Aorta (tissue), 5 donors: ENCODE measurements at regions not wholly inside any gene's neighbourhood (a gene's known extent, or its start where the extent isn't known, plus 50 kb on each side); places are given as distances from the start of the nearest gene placed in this dataset.

ENCODE experiments used
- ATAC-seq: fragments of 200-7000 bp; cut with Tn5 transposase; one replicate; pipeline ENCODE4 v1.9.1; 2022; ENCODE audit warnings: moderate library complexity; ENCODE audit not compliant: low FRiP score
- DNase-seq, 2 donors: peaks; one replicate each; pipeline ENCODE4 v3.0.0-alpha.2; 2020
- H3K27ac ChIP-seq, 2 donors: one replicate each; pipeline ENCODE4 v1.5.1; 2013; ENCODE audit warnings: low read length in 2 of 2, mild to moderate bottlenecking in 2 of 2, moderate library complexity in 2 of 2, control low read depth in 1 of 2, inconsistent platforms in 1 of 2, low read depth in 1 of 2
- H3K27me3 ChIP-seq, 2 donors: one replicate each; pipeline ENCODE4 v1.6.1; 2013; ENCODE audit warnings: control low read depth in 1 of 2, low read length in 1 of 2, mild to moderate bottlenecking in 1 of 2, moderate library complexity in 1 of 2; ENCODE audit not compliant: insufficient read depth in 2 of 2, control insufficient read depth in 1 of 2
- H3K36me3 ChIP-seq, 2 donors: one replicate each; pipeline ENCODE4 v1.6.1; 2013; ENCODE audit warnings: control low read depth in 1 of 2, low read length in 1 of 2, mild to moderate bottlenecking in 1 of 2; ENCODE audit not compliant: insufficient read depth in 2 of 2, control insufficient read depth in 1 of 2
- H3K4me1 ChIP-seq, 2 donors: one replicate each; pipeline ENCODE4 v1.6.1; 2013; ENCODE audit warnings: low read length in 2 of 2, control low read depth in 1 of 2, mild to moderate bottlenecking in 1 of 2, moderate library complexity in 1 of 2; ENCODE audit not compliant: insufficient read depth in 2 of 2, control insufficient read depth in 1 of 2
- H3K4me3 ChIP-seq, 2 donors: one replicate each; pipeline ENCODE4 v1.5.1; 2013; ENCODE audit warnings: low read length in 2 of 2, control low read depth in 1 of 2, mild to moderate bottlenecking in 1 of 2
- H3K9me3 ChIP-seq: one replicate; pipeline ENCODE4 v1.6.1; 2013; ENCODE audit warnings: mild to moderate bottlenecking, low read length; ENCODE audit not compliant: control insufficient read depth
- WGBS, 2 donors: extraction: QIAGEN DNeasy Blood & Tissue Kit; methylation state at CpG; one replicate each; pipeline ENCODE4 v1.1.7; 2013; 5-methylcytosine and 5-hydroxymethylcytosine counted together
- intact Hi-C, 2 donors: fragments of 100-400 bp; cut with DNase I; formaldehyde crosslinking; loops; one replicate each; pipeline versions ENCODE4 v1.14.2 to v1.15.0; 2022
- donor health status: healthy with polysubstance abuse.
- donor health status: Bipolar disorder and iron deficiency.
- donor health status: DM: no; HTN: no; CAD: no.
- donor health status: DM: no; HTN: no; CAD: no.
- donor health status: DM: yes; HTN: yes; CAD: no.

DNA sequence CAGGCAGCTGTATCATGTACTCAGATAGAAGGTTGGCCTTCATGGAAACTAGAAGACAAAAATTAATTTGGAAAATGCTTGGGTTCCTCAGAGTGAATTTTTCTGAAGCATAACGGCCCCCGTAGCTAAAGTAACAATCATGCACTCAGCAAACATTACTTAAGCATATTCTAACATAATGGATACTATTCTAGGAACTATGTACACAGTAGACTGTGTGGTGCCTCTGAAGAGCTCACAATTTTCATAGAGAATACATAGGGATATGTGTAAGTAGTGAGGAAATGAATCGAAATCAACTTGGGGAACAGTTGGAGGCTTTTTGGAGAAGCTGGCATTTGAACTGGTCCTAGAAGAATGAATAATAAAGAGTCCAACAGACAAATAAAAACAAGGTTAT is 1045.0 kb downstream of the GLUD2 start:
- Histone ChIP-seq H3K9me3 (no peaks in the 10 kb centered on the region), H3K4me3 (no peak overlapping the region), H3K36me3 (no peaks in the 10 kb centered on the region), H3K27me3 (no peaks in the 10 kb centered on the region), H3K4me1 (no peaks in the 10 kb centered on the region), H3K27ac (no peak overlapping the region)
- 64% methylated on average over 3 of the region's 3 CpGs for WGBS, 2 donors
- intact Hi-C loops, result no loop called here
- no peak for ATAC-seq
- DNase-seq, result no peak

- intact Hi-C loops, result no loop called here
- 73 to 92% methylated on average over 2 of the region's 2 CpGs for WGBS, 2 donors
Observed at GRCh38 chrX:122092978-122093377, 1045.6 kb downstream of the GLUD2 start.

DNA sequence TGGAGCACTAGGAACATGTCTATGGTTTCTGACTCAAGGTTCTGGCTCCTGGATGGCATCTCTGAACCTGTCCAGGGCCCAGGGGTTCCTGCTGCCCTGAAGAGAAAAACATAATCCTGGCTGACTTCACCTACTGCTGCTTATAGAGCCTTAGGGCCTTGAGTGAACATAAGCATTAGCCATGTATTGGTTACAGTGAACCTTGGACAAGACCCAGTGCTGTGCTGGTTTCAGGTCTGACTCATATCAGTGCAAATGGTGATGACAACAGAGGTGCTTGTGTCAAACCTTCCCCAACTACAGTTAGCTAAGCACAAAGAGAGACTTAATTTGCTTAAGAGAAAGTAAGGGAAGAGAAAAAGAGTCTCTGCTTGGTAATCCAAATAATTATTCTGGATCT is 1047.2 kb downstream of the GLUD2 start:
- Histone ChIP-seq H3K27me3 (no peaks in the 10 kb centered on the region), H3K4me3 (no peak overlapping the region), H3K27ac (no peak overlapping the region), H3K4me1 (no peaks in the 10 kb centered on the region), H3K9me3 (no peaks in the 10 kb centered on the region), H3K36me3 (no peaks in the 10 kb centered on the region)
- intact Hi-C loops, result no loop called here
- DNase-seq (no peak), ATAC-seq (no peak)

More at GRCh38 chrX:122092978-122093377, 1045.6 kb downstream of the GLUD2 start:
- no peaks in the 10 kb centered on the region for H3K27me3 ChIP-seq
- ATAC-seq (no peak), DNase-seq (no peak)
- no peaks in the 10 kb centered on the region for H3K36me3 ChIP-seq
- H3K27ac ChIP-seq, result no peak overlapping the region
- no peak overlapping the region for H3K4me3 ChIP-seq
- no peaks in the 10 kb centered on the region for H3K9me3 ChIP-seq
- H3K4me1 ChIP-seq, result no peaks in the 10 kb centered on the region

GRCh38 chrX:122113376-122113775 is 1066.0 kb downstream of the GLUD2 start:
- H3K4me3 ChIP-seq, result no peak overlapping the region
- no peak for ATAC-seq
- H3K9me3 ChIP-seq, result no peaks in the 10 kb centered on the region
- no peaks in the 10 kb centered on the region for H3K36me3 ChIP-seq
- DNase-seq, result no peak
- peaks cover 0 to 3% of the 10 kb centered on the region in 2 donors for H3K4me1 ChIP-seq
- H3K27ac ChIP-seq, result no peak overlapping the region
- 67 to 92% methylated on average over 3 of the region's 3 CpGs for WGBS, 2 donors
- H3K27me3 ChIP-seq, result no peaks in the 10 kb centered on the region
- intact Hi-C loops, result no loop called here

DNA sequence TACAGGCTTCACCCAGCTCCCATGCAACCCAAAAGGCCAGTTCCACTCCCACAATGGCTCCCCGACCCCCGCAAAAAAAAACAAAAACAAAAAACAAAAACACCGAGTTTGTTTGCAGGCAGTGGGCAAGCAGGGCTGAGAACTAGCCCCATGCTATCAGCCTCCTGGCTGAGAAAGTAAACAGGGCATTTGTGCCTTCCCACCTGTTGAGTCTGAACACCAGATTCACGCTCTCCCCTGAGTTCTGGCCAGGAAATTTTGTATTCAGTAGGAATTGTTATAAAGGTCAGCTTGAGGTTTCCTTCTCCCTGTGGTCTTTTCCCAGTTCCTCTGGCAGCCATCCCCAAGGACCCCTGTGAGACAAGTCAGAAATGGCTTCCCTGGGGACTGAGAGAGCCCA is 1066.5 kb downstream of the GLUD2 start:
- DNase-seq, result no peak
- H3K9me3 ChIP-seq, result no peaks in the 10 kb centered on the region
- no peak for ATAC-seq
- H3K36me3 ChIP-seq, result no peaks in the 10 kb centered on the region
- H3K4me1 ChIP-seq, result peaks cover 0 to 3% of the 10 kb centered on the region in 2 donors
- intact Hi-C loops, result no loop called here
- WGBS, 2 donors, result 64 to 86% methylated on average over 4 of the region's 4 CpGs
- no peaks in the 10 kb centered on the region for H3K27me3 ChIP-seq
- no peak overlapping the region for H3K27ac ChIP-seq
- H3K4me3 ChIP-seq, result no peak overlapping the region

DNA sequence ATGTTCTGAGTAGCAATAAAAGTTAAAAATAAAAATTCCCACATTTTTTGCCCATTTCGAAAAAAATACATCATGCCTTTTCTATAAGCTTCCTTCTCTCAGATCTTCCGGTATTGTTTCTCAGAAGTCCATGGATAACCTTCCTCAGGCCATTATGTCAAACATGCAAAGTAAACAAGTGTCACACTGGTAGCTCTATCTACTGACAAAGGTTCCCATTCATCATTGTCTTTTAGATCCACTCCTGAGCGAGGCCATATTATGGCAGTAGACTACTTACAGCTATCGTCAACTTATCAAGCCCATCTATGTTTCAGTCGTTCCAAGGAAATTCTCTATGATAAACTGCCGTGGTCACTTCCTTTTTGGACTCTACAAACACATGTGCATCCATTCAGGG is 1068.2 kb downstream of the GLUD2 start:
- H3K36me3 ChIP-seq, result no peaks in the 10 kb centered on the region
- peaks cover 0 to 3% of the 10 kb centered on the region in 2 donors for H3K4me1 ChIP-seq
- ATAC-seq, result no peak
- no peaks in the 10 kb centered on the region for H3K9me3 ChIP-seq
- intact Hi-C loops, result no loop called here
- no peak for DNase-seq
- no peak overlapping the region for H3K27ac ChIP-seq
- no peaks in the 10 kb centered on the region for H3K27me3 ChIP-seq
- 55 to 64% methylated on average over 6 of the region's 6 CpGs for WGBS, 2 donors
- H3K4me3 ChIP-seq, result no peak overlapping the region

GRCh38 chrX:122119361-122119760 is 1064.7 kb upstream of the GRIA3 start:
- no peaks in the 10 kb centered on the region for H3K9me3 ChIP-seq
- H3K27ac ChIP-seq, result no peak overlapping the region
- H3K4me3 ChIP-seq, result no peak overlapping the region
- intact Hi-C loops, result no loop called here
- peaks cover 0 to 3% of the 10 kb centered on the region in 2 donors for H3K4me1 ChIP-seq
- H3K36me3 ChIP-seq, result no peaks in the 10 kb centered on the region
- H3K27me3 ChIP-seq, result peaks cover 0 to under 1% of the 10 kb centered on the region in 2 donors
- ATAC-seq, result no peak
- DNase-seq, result no peak

GRCh38 chrX:122122274-122122673 is 1061.8 kb upstream of the GRIA3 start:
- intact Hi-C loops, result no loop called here
- Histone ChIP-seq H3K36me3 (no peaks in the 10 kb centered on the region), H3K4me3 (no peak overlapping the region), H3K27me3 (peaks cover 0 to 3% of the 10 kb centered on the region in 2 donors), H3K27ac (no peak overlapping the region), H3K4me1 (no peaks in the 10 kb centered on the region), H3K9me3 (no peaks in the 10 kb centered on the region)
- DNase-seq (no peak), ATAC-seq (no peak)
- WGBS, 2 donors, result 47 to 54% methylated on average over 2 of the region's 2 CpGs

GRCh38 chrX:122133478-122133877 is 1050.6 kb upstream of the GRIA3 start:
- no peaks in the 10 kb centered on the region for H3K27me3 ChIP-seq
- H3K4me3 ChIP-seq, result no peak overlapping the region
- WGBS, 2 donors, result 85 to 89% methylated on average over 1 of the region's 1 CpG
- H3K36me3 ChIP-seq, result no peaks in the 10 kb centered on the region
- DNase-seq (no peak), ATAC-seq (no peak)
- H3K27ac ChIP-seq, result no peak overlapping the region
- intact Hi-C loops, result no loop called here
- no peaks in the 10 kb centered on the region for H3K4me1 ChIP-seq
- H3K9me3 ChIP-seq, result no peaks in the 10 kb centered on the region
